ENCODE measurements at regions not wholly inside any gene's neighbourhood (a gene's known extent, or its start where the extent isn't known, plus 50 kb on each side); places are given as distances from the start of the nearest gene placed in this dataset.

- H3K4me3 ChIP-seq (ENCODE audit: low read length): no peak overlapping the region
- DNase-seq (ENCODE audit: low read depth): no peak
- no peak for TF ChIP-seq CTCF (conservative IDR thresholded peaks at IDR 0.05; ENCODE audit: low read length)
These were observed 903.2 kb downstream of the ADGRL2 start for GRCh38 chr1:82703951-82704350.

GRCh38 chr1:82700476-82700875 lies 899.7 kb downstream of the ADGRL2 start:
- no peak for DNase-seq (ENCODE audit: low read depth)
- no peak overlapping the region for H3K4me3 ChIP-seq (ENCODE audit: low read length)
- TF ChIP-seq CTCF (conservative IDR thresholded peaks at IDR 0.05; ENCODE audit: low read length): no peak

- TF ChIP-seq CTCF (conservative IDR thresholded peaks at IDR 0.05; ENCODE audit: low read length): no peak
- no peak for DNase-seq (ENCODE audit: low read depth)
- no peak overlapping the region for H3K4me3 ChIP-seq (ENCODE audit: low read length)
These were observed 897.2 kb downstream of the ADGRL2 start for GRCh38 chr1:82697965-82698364.

GRCh38 chr1:82695443-82695842 lies 894.7 kb downstream of the ADGRL2 start:
- no peak for TF ChIP-seq CTCF (conservative IDR thresholded peaks at IDR 0.05; ENCODE audit: low read length)
- no peak overlapping the region for H3K4me3 ChIP-seq (ENCODE audit: low read length)
- no peak for DNase-seq (ENCODE audit: low read depth)

- H3K4me3 ChIP-seq (ENCODE audit: low read length): no peak overlapping the region
- no peak for TF ChIP-seq CTCF (conservative IDR thresholded peaks at IDR 0.05; ENCODE audit: low read length)
- no peak for DNase-seq (ENCODE audit: low read depth)
These were observed 889.7 kb downstream of the ADGRL2 start for GRCh38 chr1:82690411-82690810.

GRCh38 chr1:82689217-82689616 lies 888.5 kb downstream of the ADGRL2 start:
- H3K4me3 ChIP-seq (ENCODE audit: low read length): no peak overlapping the region
- TF ChIP-seq CTCF (conservative IDR thresholded peaks at IDR 0.05; ENCODE audit: low read length): no peak
- DNase-seq (ENCODE audit: low read depth): no peak

GRCh38 chr1:82686774-82687173 lies 886.0 kb downstream of the ADGRL2 start:
- no peak overlapping the region for H3K4me3 ChIP-seq (ENCODE audit: low read length)
- TF ChIP-seq CTCF (conservative IDR thresholded peaks at IDR 0.05; ENCODE audit: low read length): no peak
- no peak for DNase-seq (ENCODE audit: low read depth)
